Esophagus squamous epithelium (tissue), 5 donors: ENCODE measurements at regions not wholly inside any gene's neighbourhood (a gene's known extent, or its start where the extent isn't known, plus 50 kb on each side); places are given as distances from the start of the nearest gene placed in this dataset.

Experiments
- DNase-seq: peaks from one replicate; lab custom pipeline; 2025; lab: John Stamatoyannopoulos, UW
- H3K27ac ChIP-seq, 4 donors: fragments of 200-600 bp; sonication (generic); one replicate each; pipeline ENCODE4 v1.5.1; 2016 to 2019; ENCODE audit warnings: mild to moderate bottlenecking in 1 of 4
- H3K27me3 ChIP-seq, 4 donors: fragments of 200-600 bp; sonication (generic); 1 replicate in 3 of 4; 2 replicates in 1 of 4; pipeline versions ENCODE4 v1.5.1 to v1.6.0; 2017 to 2021; ENCODE audit warnings: antibody characterized with exemption in 1 of 4
- H3K36me3 ChIP-seq, 3 donors: fragments of 200-600 bp; sonication (generic); one replicate each; pipeline ENCODE4 v1.5.1; 2016 to 2019
- H3K4me1 ChIP-seq, 3 donors: fragments of 200-600 bp; sonication (generic); one replicate each; pipeline ENCODE4 v1.5.1; 2017 to 2019
- H3K4me3 ChIP-seq, 4 donors: fragments of 200-600 bp; sonication (generic); 1 replicate in 3 of 4; 2 replicates in 1 of 4; pipeline ENCODE4 v1.5.1; 2016 to 2019; ENCODE audit warnings: mild to moderate bottlenecking in 2 of 4, moderate library complexity in 1 of 4
- H3K9me3 ChIP-seq, 3 donors: fragments of 200-600 bp; sonication (generic); one replicate each; pipeline ENCODE4 v1.5.1; 2016 to 2019
- CTCF ChIP-seq, 6 experiments: fragments of 450-650 bp in 4 of 6; fragments of 200-600 bp in 2 of 6; sonication (generic) in 2 of 6; IDR thresholded peaks; one replicate each; pipeline ENCODE4 v1.5.1; 2016 to 2019; ENCODE audit warnings: antibody characterized with exemption in 6 of 6, mild to moderate bottlenecking in 4 of 6, moderate library complexity in 4 of 6
- POLR2A ChIP-seq, 4 donors: fragments of 450-650 bp; IDR thresholded peaks; one replicate each; pipeline ENCODE4 v1.6.1; 2017; ENCODE audit warnings: antibody characterized with exemption in 4 of 4, mild to moderate bottlenecking in 4 of 4, moderate library complexity in 3 of 4
- WGBS, 2 donors: methylation state at CpG; one replicate each; pipeline ENCODE4 v1.1.5; 2018; 5-methylcytosine and 5-hydroxymethylcytosine counted together
- intact Hi-C: fragments of 100-400 bp; cut with DNase I; formaldehyde crosslinking; loops from one replicate; pipeline ENCODE4 v1.15.0; 2022
- donor health status: DM: yes; HTN: yes; CAD: no.

- peaks cover 4 to 51% (median 27%) of the 10 kb centered on the region in 3 donors for H3K4me1 ChIP-seq
- intact Hi-C loops = no loop called here
- H3K9me3 ChIP-seq = no peaks in the 10 kb centered on the region
- peak overlapping the region in 1 of 4 donors; percentile 75 for H3K27ac ChIP-seq
- WGBS, 2 donors = 54 to 61% methylated on average over 3 of the region's 3 CpGs
- TF ChIP-seq CTCF (IDR thresholded peaks at IDR 0.05) (no peak), POLR2A (IDR thresholded peaks at IDR 0.05) (no peak)
- DNase-seq = no peak
- no peak overlapping the region for H3K4me3 ChIP-seq
- H3K36me3 ChIP-seq = no peaks in the 10 kb centered on the region
- no peaks in the 10 kb centered on the region for H3K27me3 ChIP-seq
These were observed 459.4 kb upstream of the ID4 start for GRCh38 chr6:19377722-19378121.

- peaks cover 7 to 66% (median 32%) of the 10 kb centered on the region in 3 donors for H3K4me1 ChIP-seq
- TF ChIP-seq CTCF (IDR thresholded peaks at IDR 0.05) (no peak), POLR2A (IDR thresholded peaks at IDR 0.05) (no peak)
- peak overlapping the region in 3 of 4 donors; percentile 38 to 75 (median 67) for H3K27ac ChIP-seq
- no peak overlapping the region for H3K4me3 ChIP-seq
- no peak for DNase-seq
- H3K9me3 ChIP-seq = no peaks in the 10 kb centered on the region
- intact Hi-C loops = no loop called here
- H3K36me3 ChIP-seq = no peaks in the 10 kb centered on the region
- no peaks in the 10 kb centered on the region for H3K27me3 ChIP-seq
- WGBS, 2 donors = 34 to 40% methylated on average over 2 of the region's 2 CpGs
These were observed 456.9 kb upstream of the ID4 start for GRCh38 chr6:19380293-19380692.

- 13 to 32% methylated on average over 2 of the region's 3 CpGs for WGBS, 2 donors
- no peak for DNase-seq
- peaks cover 7 to 65% (median 31%) of the 10 kb centered on the region in 3 donors for H3K4me1 ChIP-seq
- peak overlapping the region in 2 of 4 donors; percentile 67 to 73 for H3K27ac ChIP-seq
- H3K27me3 ChIP-seq = no peaks in the 10 kb centered on the region
- no peaks in the 10 kb centered on the region for H3K9me3 ChIP-seq
- H3K36me3 ChIP-seq = no peaks in the 10 kb centered on the region
- TF ChIP-seq CTCF (IDR thresholded peaks at IDR 0.05) = no peak
- intact Hi-C loops = no loop called here
- no peak overlapping the region for H3K4me3 ChIP-seq
These were observed 454.5 kb upstream of the ID4 start for GRCh38 chr6:19382676-19383075.

- Histone ChIP-seq H3K27me3 (no peaks in the 10 kb centered on the region), H3K9me3 (no peaks in the 10 kb centered on the region), H3K4me1 (peaks cover 0 to 18% (median 2%) of the 10 kb centered on the region in 3 donors), H3K36me3 (no peaks in the 10 kb centered on the region), H3K27ac (no peak overlapping the region), H3K4me3 (no peak overlapping the region)
- WGBS, 2 donors = 51 to 68% methylated on average over 2 of the region's 2 CpGs
- no peak for TF ChIP-seq CTCF (IDR thresholded peaks at IDR 0.05)
- TF ChIP-seq POLR2A (IDR thresholded peaks at IDR 0.05) = no peak
- intact Hi-C loops = no loop called here
- DNase-seq = no peak
These were observed 445.2 kb upstream of the ID4 start for GRCh38 chr6:19391926-19392325.

GRCh38 chr6:19394051-19394450 lies 443.1 kb upstream of the ID4 start:
- intact Hi-C loops = no loop called here
- peak overlapping the region; percentile 40 to 76 (median 58) for H3K27ac ChIP-seq
- no peaks in the 10 kb centered on the region for H3K9me3 ChIP-seq
- no peaks in the 10 kb centered on the region for H3K36me3 ChIP-seq
- H3K4me3 ChIP-seq = peak overlapping the region in 2 of 4 donors; percentile 14 to 28
- H3K27me3 ChIP-seq = no peaks in the 10 kb centered on the region
- WGBS, 2 donors = 37 to 46% methylated on average over 3 of the region's 3 CpGs
- no peak for DNase-seq
- no peak for TF ChIP-seq POLR2A (IDR thresholded peaks at IDR 0.05)
- TF ChIP-seq CTCF (IDR thresholded peaks at IDR 0.05) = no peak
- H3K4me1 ChIP-seq = peaks cover 0 to 18% (median 2%) of the 10 kb centered on the region in 3 donors
